PC-9 (cell line): ENCODE measurements at regions not wholly inside any gene's neighbourhood (a gene's known extent, or its start where the extent isn't known, plus 50 kb on each side); places are given as distances from the start of the nearest gene placed in this dataset.

Source experiments
- CTCF ChIP-seq: fragments of 200-600 bp; sonication (generic); conservative IDR thresholded peaks from 2 replicates; pipeline ENCODE4 v1.6.1; 2017; ENCODE audit warnings: mixed run types, antibody characterized with exemption, mild to moderate bottlenecking, moderate library complexity
- EZH2 ChIP-seq: fragments of 200-600 bp; sonication (generic); IDR thresholded peaks from 2 replicates; pipeline ENCODE4 v1.8.0; 2017; ENCODE audit warnings: antibody characterized with exemption, low read depth

GRCh38 chr9:20078246-20078645 lies 289.4 kb upstream of the SLC24A2 start:
- TF ChIP-seq CTCF (no peak), EZH2 (no peak)
